Naive B cell (primary cell): ENCODE measurements at regions not wholly inside any gene's neighbourhood (a gene's known extent, or its start where the extent isn't known, plus 50 kb on each side); places are given as distances from the start of the nearest gene placed in this dataset.

Experiments used
- ATAC-seq, 2 donors: fragments of 150-1000 bp; cut with Tn5 transposase; 2 replicates each; pipeline ENCODE4 v1.10.0; 2021; ENCODE audit warnings: low read depth in 2 of 2, mild to moderate bottlenecking in 2 of 2, moderate library complexity in 2 of 2
- DNase-seq: peaks from one replicate; pipeline ENCODE4 v3.0.0; 2022
- H3K27ac Mint-ChIP-seq, 6 donors: one replicate each; pipeline ENCODE4 v1.8.0; 2020 to 2022; ENCODE audit warnings: mild to moderate bottlenecking in 6 of 6, mixed read lengths in 6 of 6, moderate library complexity in 5 of 6, inconsistent platforms in 2 of 6
- H3K27me3 Mint-ChIP-seq, 3 donors: one replicate each; pipeline ENCODE4 v1.8.0; 2021 to 2022; ENCODE audit warnings: mixed read lengths in 3 of 3, mild to moderate bottlenecking in 1 of 3
- H3K36me3 Mint-ChIP-seq, 2 donors: one replicate each; pipeline ENCODE4 v1.8.0; 2020 to 2022; ENCODE audit warnings: mixed read lengths in 2 of 2, inconsistent platforms in 1 of 2, mild to moderate bottlenecking in 1 of 2
- H3K4me1 Mint-ChIP-seq, 3 donors: one replicate each; pipeline ENCODE4 v1.8.0; 2020 to 2022; ENCODE audit warnings: mixed read lengths in 3 of 3, inconsistent platforms in 1 of 3, mild to moderate bottlenecking in 1 of 3, moderate library complexity in 1 of 3
- H3K4me3 Mint-ChIP-seq, 8 donors: one replicate each; pipeline ENCODE4 v1.8.0; 2020 to 2022; ENCODE audit warnings: mild to moderate bottlenecking in 8 of 8, mixed read lengths in 8 of 8, moderate library complexity in 8 of 8, inconsistent platforms in 2 of 8
- H3K9me3 Mint-ChIP-seq, 7 donors: one replicate each; pipeline ENCODE4 v1.8.0; 2020 to 2022; ENCODE audit warnings: mixed read lengths in 7 of 7, mild to moderate bottlenecking in 5 of 7, inconsistent platforms in 2 of 7, moderate library complexity in 1 of 7

DNA sequence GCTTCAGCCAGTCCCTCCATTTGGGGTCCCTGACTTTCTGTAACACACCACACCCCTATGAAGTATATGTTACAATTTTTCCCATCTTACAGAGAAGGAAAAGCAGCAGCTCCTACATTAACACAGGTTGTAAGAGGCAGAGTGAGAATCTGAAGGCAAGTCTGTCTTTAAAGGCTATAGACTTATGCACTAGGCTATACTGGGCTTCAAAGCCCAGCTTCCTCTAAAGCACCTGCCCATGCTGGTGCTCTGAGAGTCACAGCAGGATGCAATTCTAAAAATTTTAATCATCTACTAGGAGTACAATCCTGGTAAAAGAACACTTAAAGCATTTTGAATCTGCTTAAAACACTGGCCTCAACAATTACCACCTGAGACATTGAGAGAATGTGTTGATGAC, 113.0 kb upstream of the NLGN4Y start:
- no peak for DNase-seq
- Mint-ChIP-seq H3K27me3 (no peaks in the 10 kb centered on the region), H3K27ac (no peak overlapping the region), H3K9me3 (no peaks in the 10 kb centered on the region), H3K36me3 (no peaks in the 10 kb centered on the region), H3K4me1 (no peaks in the 10 kb centered on the region), H3K4me3 (no peak overlapping the region)
- ATAC-seq, result no peak

DNA sequence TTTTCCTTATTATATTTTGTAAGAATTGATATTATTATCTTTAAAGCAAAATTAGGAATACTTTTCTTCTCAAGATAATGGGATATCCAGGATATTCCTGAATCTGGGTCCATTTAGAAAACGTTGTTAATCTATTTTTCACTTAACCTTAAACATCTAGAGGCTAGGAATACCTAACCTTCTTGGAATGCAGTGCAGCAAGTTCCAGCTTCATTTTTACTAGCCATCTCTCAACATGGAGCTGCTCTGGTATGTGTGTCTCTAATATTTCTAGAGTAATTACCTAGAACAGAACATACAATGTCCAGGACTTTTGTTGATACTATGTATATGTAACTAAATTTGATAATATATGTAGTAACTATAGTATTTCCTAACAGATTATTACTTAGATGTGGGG, 87.8 kb upstream of the NLGN4Y start:
- Mint-ChIP-seq H3K4me3 (no peak overlapping the region), H3K9me3 (peaks cover 0 to 2% (median 0%) of the 10 kb centered on the region in 7 donors), H3K27me3 (no peaks in the 10 kb centered on the region), H3K36me3 (no peaks in the 10 kb centered on the region), H3K27ac (no peak overlapping the region), H3K4me1 (no peaks in the 10 kb centered on the region)
- no peak for DNase-seq
- ATAC-seq, result no peak

DNA sequence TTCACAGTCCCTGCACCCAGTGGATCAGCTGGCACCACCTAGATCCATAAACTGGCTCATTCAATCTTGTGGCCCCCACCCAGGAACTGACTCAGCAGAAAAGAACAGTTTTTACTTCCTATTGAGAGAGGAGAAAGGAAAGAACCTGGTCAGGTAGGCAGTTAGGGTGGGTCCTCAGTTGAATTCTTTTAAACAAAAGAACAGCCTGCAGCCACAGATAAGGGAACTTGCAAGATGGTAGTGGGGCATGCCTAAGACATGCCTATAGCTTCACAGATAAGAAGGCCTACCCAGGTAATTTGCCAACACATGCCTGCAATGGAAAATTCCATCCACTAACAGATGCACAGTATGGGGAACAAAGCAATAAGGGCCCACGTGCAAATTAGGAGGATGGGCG, 86.7 kb upstream of the NLGN4Y start:
- DNase-seq, result no peak

DNA sequence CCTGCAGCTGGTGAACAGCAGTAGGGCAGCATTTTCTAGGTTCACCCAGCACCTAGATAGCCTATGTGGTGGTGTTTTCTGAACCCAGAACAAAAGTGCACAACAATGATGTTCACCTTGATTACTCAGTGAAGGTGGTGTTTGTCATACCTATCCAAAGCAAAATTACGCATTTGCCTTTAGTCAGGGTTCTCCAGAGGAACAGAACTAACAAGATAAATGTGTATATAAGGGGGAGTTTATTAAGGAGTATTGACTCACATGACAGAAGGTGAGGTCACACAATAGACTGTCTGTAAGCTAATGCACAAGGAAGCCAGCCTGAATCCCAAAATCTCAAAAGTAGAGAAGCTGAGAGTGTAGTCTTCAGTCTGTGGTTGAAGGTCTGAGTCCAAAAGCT, 85.9 kb upstream of the NLGN4Y start:
- Mint-ChIP-seq H3K27me3 (no peaks in the 10 kb centered on the region), H3K36me3 (no peaks in the 10 kb centered on the region), H3K27ac (no peak overlapping the region), H3K4me3 (no peak overlapping the region), H3K9me3 (peaks cover 0 to 2% (median 0%) of the 10 kb centered on the region in 7 donors), H3K4me1 (no peaks in the 10 kb centered on the region)
- ATAC-seq (no peak), DNase-seq (no peak)

More for the DNA sequence above, 86.7 kb upstream of the NLGN4Y start:
- H3K36me3 Mint-ChIP-seq, result no peaks in the 10 kb centered on the region
- H3K27ac Mint-ChIP-seq, result no peak overlapping the region
- no peaks in the 10 kb centered on the region for H3K4me1 Mint-ChIP-seq
- no peaks in the 10 kb centered on the region for H3K27me3 Mint-ChIP-seq
- ATAC-seq, result no peak
- no peak overlapping the region for H3K4me3 Mint-ChIP-seq
- H3K9me3 Mint-ChIP-seq, result peaks cover 0 to 2% (median 0%) of the 10 kb centered on the region in 7 donors

DNA sequence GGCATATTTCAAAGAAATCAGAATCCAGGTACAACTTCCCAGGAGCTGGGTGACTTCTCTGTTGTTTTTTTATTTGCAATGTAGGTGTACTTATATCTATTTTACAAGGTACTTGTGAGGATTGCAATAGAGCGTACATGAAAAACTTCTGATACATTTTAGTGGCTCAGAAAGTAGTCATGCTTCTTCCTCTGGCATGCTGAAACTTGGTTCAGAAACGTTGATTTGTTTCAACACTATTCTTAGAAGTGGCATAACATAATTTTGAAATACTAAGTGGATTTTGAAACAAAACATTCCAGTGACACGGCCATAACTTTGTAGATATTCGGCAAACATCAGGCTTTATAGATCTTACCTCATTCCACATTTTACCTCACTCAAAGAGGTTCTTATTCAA, 79.8 kb upstream of the NLGN4Y start:
- Mint-ChIP-seq H3K9me3 (peaks cover 0 to 5% (median 0%) of the 10 kb centered on the region in 7 donors), H3K27me3 (no peaks in the 10 kb centered on the region), H3K4me1 (no peaks in the 10 kb centered on the region), H3K27ac (no peak overlapping the region), H3K4me3 (no peak overlapping the region), H3K36me3 (no peaks in the 10 kb centered on the region)
- ATAC-seq (no peak), DNase-seq (no peak)

DNA sequence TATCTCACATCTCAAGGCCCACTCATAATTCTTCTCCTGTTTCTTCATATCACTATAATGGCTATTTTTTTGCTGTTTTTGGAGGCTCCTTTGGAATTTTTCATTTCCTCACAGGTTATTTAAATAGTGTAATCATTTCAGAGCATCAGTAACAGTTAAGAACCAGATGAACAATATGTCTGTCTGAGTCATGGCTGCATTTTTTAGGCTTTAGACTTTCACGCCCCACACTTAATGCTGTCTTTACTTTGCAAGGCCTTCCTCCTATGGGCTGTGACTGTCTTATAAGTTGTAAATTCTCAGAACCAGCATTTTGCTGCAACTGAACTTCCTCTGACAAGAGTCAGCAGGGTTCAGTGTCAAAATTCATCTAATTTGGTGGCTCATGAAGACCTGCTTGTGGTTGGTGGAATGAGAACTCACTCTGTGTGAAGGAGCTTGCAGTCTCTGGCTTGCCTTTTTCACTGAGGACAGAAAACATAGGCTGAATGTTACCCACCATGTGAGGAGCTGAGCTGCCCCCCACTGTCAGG, 56.1 kb upstream of the NLGN4Y start:
- no peak overlapping the region for H3K4me3 Mint-ChIP-seq
- H3K4me1 Mint-ChIP-seq, result no peaks in the 10 kb centered on the region
- no peaks in the 10 kb centered on the region for H3K27me3 Mint-ChIP-seq
- no peaks in the 10 kb centered on the region for H3K36me3 Mint-ChIP-seq
- DNase-seq (no peak), ATAC-seq (no peak)
- no peak overlapping the region for H3K27ac Mint-ChIP-seq
- H3K9me3 Mint-ChIP-seq, result no peaks in the 10 kb centered on the region

DNA sequence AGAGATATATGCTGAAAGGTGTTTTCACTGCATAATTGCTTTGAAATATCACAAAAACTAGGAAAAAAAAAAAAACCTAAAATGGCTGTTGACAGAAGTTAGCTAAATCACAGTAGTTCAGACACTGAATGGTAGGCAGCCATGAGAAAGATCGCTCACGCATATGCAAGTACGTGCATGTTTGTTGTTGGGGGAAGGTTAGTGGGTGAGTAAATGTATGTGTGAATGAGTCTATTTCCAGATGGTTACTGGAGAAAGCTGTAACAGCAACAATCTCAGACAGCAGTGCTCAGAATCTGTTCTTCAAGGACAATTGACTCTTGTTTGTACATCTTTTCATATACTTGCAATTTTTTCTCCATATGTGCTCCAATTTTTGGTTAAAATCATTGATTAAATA, 51.9 kb upstream of the NLGN4Y start:
- H3K4me1 Mint-ChIP-seq, result no peaks in the 10 kb centered on the region
- no peaks in the 10 kb centered on the region for H3K27me3 Mint-ChIP-seq
- no peaks in the 10 kb centered on the region for H3K36me3 Mint-ChIP-seq
- DNase-seq, result no peak
- no peaks in the 10 kb centered on the region for H3K9me3 Mint-ChIP-seq
- no peak overlapping the region for H3K4me3 Mint-ChIP-seq
- ATAC-seq, result no peak
- H3K27ac Mint-ChIP-seq, result no peak overlapping the region

DNA sequence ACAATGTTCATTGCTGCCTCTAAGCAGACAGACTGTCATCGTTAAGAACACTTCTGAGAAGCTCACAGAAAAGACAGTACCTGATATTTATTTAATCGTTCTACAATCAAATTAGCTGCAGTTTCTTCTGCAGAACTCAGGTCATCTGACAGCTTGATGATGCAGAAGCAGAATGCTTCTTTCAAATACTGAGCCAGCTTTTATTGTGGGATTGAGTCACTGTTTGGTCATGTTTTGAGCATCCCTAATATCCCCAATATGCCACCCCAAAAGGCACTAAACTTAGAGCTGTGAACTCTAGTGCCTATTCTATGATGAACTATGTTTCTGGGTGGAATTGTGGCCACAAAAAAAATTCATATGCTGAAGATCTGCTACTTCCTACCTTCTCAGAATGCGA, 51.0 kb upstream of the NLGN4Y start:
- no peak for DNase-seq
- no peaks in the 10 kb centered on the region for H3K27me3 Mint-ChIP-seq
- no peak overlapping the region for H3K27ac Mint-ChIP-seq
- H3K4me1 Mint-ChIP-seq, result no peaks in the 10 kb centered on the region
- ATAC-seq, result no peak
- no peaks in the 10 kb centered on the region for H3K36me3 Mint-ChIP-seq
- H3K9me3 Mint-ChIP-seq, result peaks cover 0 to 2% (median 0%) of the 10 kb centered on the region in 7 donors
- no peak overlapping the region for H3K4me3 Mint-ChIP-seq
